ENCODE measurements at regions not wholly inside any gene's neighbourhood (a gene's known extent, or its start where the extent isn't known, plus 50 kb on each side); places are given as distances from the start of the nearest gene placed in this dataset.

- TF ChIP-seq CTCF (IDR thresholded peaks at IDR 0.05; ENCODE audit: low read depth, low read length, missing control alignments) = no peak
- DNase-seq (ENCODE audit: extremely low read depth, low read depth) = no peak
- H3K4me3 ChIP-seq (replicated peaks; ENCODE audit: low read depth, low read length) = no peak overlapping the region
These were observed 288.4 kb upstream of the PRMT6 start for GRCh38 chr1:106768077-106768476.

GRCh38 chr1:106768501-106768900 is 288.0 kb upstream of the PRMT6 start:
- no peak for TF ChIP-seq CTCF (IDR thresholded peaks at IDR 0.05; ENCODE audit: low read depth, low read length, missing control alignments)
- DNase-seq (ENCODE audit: extremely low read depth, low read depth) = no peak
- no peak overlapping the region for H3K4me3 ChIP-seq (replicated peaks; ENCODE audit: low read depth, low read length)

GRCh38 chr1:106773206-106773605 is 283.3 kb upstream of the PRMT6 start:
- DNase-seq (ENCODE audit: extremely low read depth, low read depth) = no peak
- no peak overlapping the region for H3K4me3 ChIP-seq (replicated peaks; ENCODE audit: low read depth, low read length)
- no peak for TF ChIP-seq CTCF (IDR thresholded peaks at IDR 0.05; ENCODE audit: low read depth, low read length, missing control alignments)

- TF ChIP-seq CTCF (IDR thresholded peaks at IDR 0.05; ENCODE audit: low read depth, low read length, missing control alignments) = no peak
- H3K4me3 ChIP-seq (replicated peaks; ENCODE audit: low read depth, low read length) = no peak overlapping the region
These were observed 276.4 kb upstream of the PRMT6 start for GRCh38 chr1:106780066-106780465.

GRCh38 chr1:106780806-106781569 is 275.5 kb upstream of the PRMT6 start:
- H3K4me3 ChIP-seq (replicated peaks; ENCODE audit: low read depth, low read length) = no peak overlapping the region
- TF ChIP-seq CTCF (IDR thresholded peaks at IDR 0.05; ENCODE audit: low read depth, low read length, missing control alignments) = no peak
- DNase-seq (ENCODE audit: extremely low read depth, low read depth) = no peak

More at GRCh38 chr1:106780066-106780465, 276.4 kb upstream of the PRMT6 start:
- no peak for DNase-seq (ENCODE audit: extremely low read depth, low read depth)

GRCh38 chr1:106785176-106785575 is 271.3 kb upstream of the PRMT6 start:
- TF ChIP-seq CTCF (IDR thresholded peaks at IDR 0.05; ENCODE audit: low read depth, low read length, missing control alignments) = no peak
- DNase-seq (ENCODE audit: extremely low read depth, low read depth) = no peak
- no peak overlapping the region for H3K4me3 ChIP-seq (replicated peaks; ENCODE audit: low read depth, low read length)

- H3K4me3 ChIP-seq (replicated peaks; ENCODE audit: low read depth, low read length) = no peak overlapping the region
- TF ChIP-seq CTCF (IDR thresholded peaks at IDR 0.05; ENCODE audit: low read depth, low read length, missing control alignments) = no peak
- DNase-seq (ENCODE audit: extremely low read depth, low read depth) = no peak
These were observed 269.0 kb upstream of the PRMT6 start for GRCh38 chr1:106787520-106787919.
